DND-41 (cell line): ENCODE measurements at regions not wholly inside any gene's neighbourhood (a gene's known extent, or its start where the extent isn't known, plus 50 kb on each side); places are given as distances from the start of the nearest gene placed in this dataset.

Source experiments
- ATAC-seq: fragments of 200-7000 bp; cut with Tn5 transposase; 3 replicates; pipeline ENCODE4 v1.9.1; 2021; ENCODE audit warnings: low read depth; ENCODE audit not compliant: insufficient read depth
- DNase-seq: peaks from one replicate; pipeline ENCODE4 v3.0.0-alpha.2; 2020
- H2AFZ ChIP-seq: 2 replicates; pipeline ENCODE4 v1.6.0; 2012; ENCODE audit warnings: low read depth, low read length
- H3K27ac ChIP-seq: 2 replicates; pipeline ENCODE4 v1.5.1; 2012; ENCODE audit warnings: low read length, inconsistent platforms
- H3K27me3 ChIP-seq: fragments of 200-600 bp; sonication (generic); 2 replicates; pipeline ENCODE4 v1.6.0; 2012; ENCODE audit warnings: low read length, mild to moderate bottlenecking, inconsistent platforms; ENCODE audit not compliant: insufficient read depth, poor library complexity
- H3K36me3 ChIP-seq: 2 replicates; pipeline ENCODE4 v1.5.1; 2012; ENCODE audit warnings: low read length, inconsistent platforms; ENCODE audit not compliant: insufficient read depth
- H3K4me1 ChIP-seq: 2 replicates; pipeline ENCODE4 v1.5.1; 2012; ENCODE audit warnings: mild to moderate bottlenecking, low read length; ENCODE audit not compliant: insufficient read depth
- H3K4me2 ChIP-seq: 2 replicates; pipeline ENCODE4 v1.6.0; 2012; ENCODE audit warnings: mild to moderate bottlenecking, moderate library complexity, low read length, inconsistent platforms; ENCODE audit not compliant: insufficient read depth
- H3K4me3 ChIP-seq, 2 experiments: fragments of 200-600 bp in 1 of 2; shearing (Covaris generic) in 1 of 2; 2 replicates each; pipeline ENCODE4 v1.5.1; 2012 to 2016; ENCODE audit warnings: inconsistent platforms in 2 of 2, low read length in 2 of 2, mild to moderate bottlenecking in 2 of 2, low read depth in 1 of 2, moderate library complexity in 1 of 2
- H3K79me2 ChIP-seq: 2 replicates; pipeline ENCODE4 v1.6.0; 2012; ENCODE audit warnings: low read length, inconsistent platforms; ENCODE audit not compliant: insufficient read depth
- H3K9ac ChIP-seq: 2 replicates; pipeline ENCODE4 v1.6.0; 2012; ENCODE audit warnings: low read depth, mild to moderate bottlenecking, inconsistent platforms, low read length, moderate library complexity
- H3K9me3 ChIP-seq: 2 replicates; pipeline ENCODE4 v1.5.1; 2012; ENCODE audit warnings: low read length, moderate library complexity, mild to moderate bottlenecking, inconsistent platforms; ENCODE audit not compliant: insufficient read depth, severe bottlenecking
- H4K20me1 ChIP-seq: 2 replicates; pipeline ENCODE4 v1.6.0; 2012; ENCODE audit warnings: low read length; ENCODE audit not compliant: insufficient read depth
- EZH2 ChIP-seq: IDR thresholded peaks from 3 replicates; pipeline ENCODE4 v1.6.1; 2012; ENCODE audit warnings: borderline replicate concordance, low read depth, mild to moderate bottlenecking, moderate library complexity, low read length, inconsistent platforms; ENCODE audit not compliant: severe bottlenecking
- TF ChIP-seq, protein P1 (sequence below): IDR thresholded peaks from 2 replicates; pipeline ENCODE4 v1.5.1; 2012; ENCODE audit warnings: borderline replicate concordance, low read length, moderate library complexity, mild to moderate bottlenecking; ENCODE audit not compliant: poor library complexity, severe bottlenecking; ENCODE audit errors: extremely low read depth

- TF ChIP-seq EZH2, result no peak
- TF ChIP-seq, protein P1, sequence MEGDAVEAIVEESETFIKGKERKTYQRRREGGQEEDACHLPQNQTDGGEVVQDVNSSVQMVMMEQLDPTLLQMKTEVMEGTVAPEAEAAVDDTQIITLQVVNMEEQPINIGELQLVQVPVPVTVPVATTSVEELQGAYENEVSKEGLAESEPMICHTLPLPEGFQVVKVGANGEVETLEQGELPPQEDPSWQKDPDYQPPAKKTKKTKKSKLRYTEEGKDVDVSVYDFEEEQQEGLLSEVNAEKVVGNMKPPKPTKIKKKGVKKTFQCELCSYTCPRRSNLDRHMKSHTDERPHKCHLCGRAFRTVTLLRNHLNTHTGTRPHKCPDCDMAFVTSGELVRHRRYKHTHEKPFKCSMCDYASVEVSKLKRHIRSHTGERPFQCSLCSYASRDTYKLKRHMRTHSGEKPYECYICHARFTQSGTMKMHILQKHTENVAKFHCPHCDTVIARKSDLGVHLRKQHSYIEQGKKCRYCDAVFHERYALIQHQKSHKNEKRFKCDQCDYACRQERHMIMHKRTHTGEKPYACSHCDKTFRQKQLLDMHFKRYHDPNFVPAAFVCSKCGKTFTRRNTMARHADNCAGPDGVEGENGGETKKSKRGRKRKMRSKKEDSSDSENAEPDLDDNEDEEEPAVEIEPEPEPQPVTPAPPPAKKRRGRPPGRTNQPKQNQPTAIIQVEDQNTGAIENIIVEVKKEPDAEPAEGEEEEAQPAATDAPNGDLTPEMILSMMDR, result no peak
- ATAC-seq (no peak), DNase-seq (no peak)
- H4K20me1 ChIP-seq, result no peaks in the 10 kb centered on the region
- no peaks in the 10 kb centered on the region for H3K4me1 ChIP-seq
- H3K36me3 ChIP-seq, result no peaks in the 10 kb centered on the region
- H3K4me3 ChIP-seq, result no peak overlapping the region
- H3K79me2 ChIP-seq, result no peaks in the 10 kb centered on the region
- no peak overlapping the region for H2AFZ ChIP-seq
- H3K27ac ChIP-seq, result no peak overlapping the region
- H3K4me2 ChIP-seq, result no peak overlapping the region
- no peaks in the 10 kb centered on the region for H3K27me3 ChIP-seq
- H3K9me3 ChIP-seq, result no peaks in the 10 kb centered on the region
- no peak overlapping the region for H3K9ac ChIP-seq
These were observed 334.6 kb upstream of the MGAT5 start for GRCh38 chr2:133919285-133919684.

GRCh38 chr2:133927894-133928293, 326.0 kb upstream of the MGAT5 start:
- DNase-seq (no peak), ATAC-seq (no peak)
- H2AFZ ChIP-seq, result no peak overlapping the region
- no peaks in the 10 kb centered on the region for H3K79me2 ChIP-seq
- H3K4me3 ChIP-seq, result no peak overlapping the region
- H3K27me3 ChIP-seq, result no peaks in the 10 kb centered on the region
- no peaks in the 10 kb centered on the region for H3K9me3 ChIP-seq
- H3K36me3 ChIP-seq, result no peaks in the 10 kb centered on the region
- no peak overlapping the region for H3K27ac ChIP-seq
- TF ChIP-seq, protein P1, result no peak
- TF ChIP-seq EZH2, result no peak
- H3K9ac ChIP-seq, result no peak overlapping the region
- no peaks in the 10 kb centered on the region for H4K20me1 ChIP-seq
- no peak overlapping the region for H3K4me2 ChIP-seq
- no peaks in the 10 kb centered on the region for H3K4me1 ChIP-seq

DNA sequence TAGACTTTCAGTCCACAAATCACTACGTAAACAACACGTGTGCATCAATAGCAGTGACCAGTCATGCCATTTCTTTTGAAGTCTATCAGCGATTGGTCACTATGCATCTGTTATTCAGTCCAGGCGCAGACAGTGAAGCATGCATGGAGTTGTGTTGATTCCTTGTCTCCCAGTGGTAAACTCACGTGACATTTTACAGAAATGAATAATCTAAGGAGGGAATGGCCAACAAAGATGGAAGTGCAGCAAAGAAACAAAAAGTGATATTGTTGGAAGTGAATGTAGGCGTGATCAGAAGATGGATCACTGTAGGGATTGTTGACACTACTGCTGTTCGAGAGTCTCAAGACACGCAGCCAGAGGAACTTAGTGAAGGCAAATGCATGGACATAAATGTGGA, 317.8 kb upstream of the MGAT5 start:
- TF ChIP-seq EZH2, result no peak
- TF ChIP-seq, protein P1, result no peak
- Histone ChIP-seq H3K4me1 (no peaks in the 10 kb centered on the region), H3K9me3 (peaks cover 4% of the 10 kb centered on the region), H3K4me3 (no peak overlapping the region), H3K27ac (no peak overlapping the region), H3K27me3 (no peaks in the 10 kb centered on the region), H3K79me2 (no peaks in the 10 kb centered on the region), H2AFZ (no peak overlapping the region), H3K36me3 (no peaks in the 10 kb centered on the region), H3K9ac (no peak overlapping the region), H3K4me2 (no peak overlapping the region), H4K20me1 (no peaks in the 10 kb centered on the region)
- DNase-seq, result no peak
- no peak for ATAC-seq

DNA sequence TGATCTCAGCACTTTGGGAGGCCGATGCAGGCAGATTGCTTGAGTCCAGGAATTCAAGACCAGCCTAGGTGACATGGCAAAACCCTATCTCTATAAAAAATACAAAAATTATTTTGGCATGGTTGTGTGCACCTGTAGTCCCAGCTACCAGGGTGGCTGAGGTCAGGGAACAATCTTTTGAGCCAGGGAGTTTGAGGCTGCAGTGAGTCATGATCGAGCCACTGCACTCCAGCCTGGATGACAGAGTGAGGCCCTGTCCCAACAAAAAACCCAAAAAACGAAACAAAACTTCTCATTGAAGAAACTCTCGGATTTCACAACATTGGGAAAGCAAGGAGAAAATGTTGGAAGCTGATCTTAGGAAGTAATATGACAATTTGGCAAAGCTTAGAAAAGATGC, 317.3 kb upstream of the MGAT5 start:
- H2AFZ ChIP-seq, result no peak overlapping the region
- no peaks in the 10 kb centered on the region for H3K79me2 ChIP-seq
- H3K27ac ChIP-seq, result no peak overlapping the region
- H3K27me3 ChIP-seq, result no peaks in the 10 kb centered on the region
- TF ChIP-seq, protein P1, result no peak
- TF ChIP-seq EZH2, result no peak
- no peaks in the 10 kb centered on the region for H3K36me3 ChIP-seq
- no peak overlapping the region for H3K9ac ChIP-seq
- peaks cover 4% of the 10 kb centered on the region for H3K9me3 ChIP-seq
- no peak overlapping the region for H3K4me3 ChIP-seq
- H3K4me1 ChIP-seq, result no peaks in the 10 kb centered on the region
- H4K20me1 ChIP-seq, result no peaks in the 10 kb centered on the region
- no peak for ATAC-seq
- no peak for DNase-seq
- no peak overlapping the region for H3K4me2 ChIP-seq
